Ishikawa (cell line): ENCODE measurements at regions not wholly inside any gene's neighbourhood (a gene's known extent, or its start where the extent isn't known, plus 50 kb on each side); places are given as distances from the start of the nearest gene placed in this dataset.

ENCODE experiments used
- CEBPB ChIP-seq: IDR thresholded peaks from 2 replicates; pipeline ENCODE4 v1.6.1; 2012
- CREB1 ChIP-seq: IDR thresholded peaks from 2 replicates; pipeline ENCODE4 v1.6.1; 2012; ENCODE audit warnings: low read depth
- EGR1 ChIP-seq: IDR thresholded peaks from 2 replicates; pipeline ENCODE4 v1.6.1; 2012
- EP300 ChIP-seq: IDR thresholded peaks from 2 replicates; pipeline ENCODE4 v1.6.1; 2012; ENCODE audit warnings: borderline replicate concordance
- FOXM1 ChIP-seq: IDR thresholded peaks from 2 replicates; pipeline ENCODE4 v1.6.1; 2012; ENCODE audit warnings: low read depth, borderline replicate concordance
- MAX ChIP-seq: IDR thresholded peaks from 2 replicates; pipeline ENCODE4 v1.6.1; 2012
- NFIC ChIP-seq: IDR thresholded peaks from 2 replicates; pipeline ENCODE4 v1.6.1; 2012
- RAD21 ChIP-seq: IDR thresholded peaks from 2 replicates; pipeline ENCODE4 v1.6.1; 2012; ENCODE audit warnings: low read depth
- REST ChIP-seq: IDR thresholded peaks from 2 replicates; pipeline ENCODE4 v1.6.1; 2012; ENCODE audit warnings: low read depth, mild to moderate bottlenecking
- TAF1 ChIP-seq: IDR thresholded peaks from 2 replicates; pipeline ENCODE4 v1.6.1; 2012; ENCODE audit warnings: low read depth, mild to moderate bottlenecking
- TCF12 ChIP-seq: IDR thresholded peaks from 2 replicates; pipeline ENCODE4 v1.6.1; 2012; ENCODE audit warnings: low read depth
- TEAD4 ChIP-seq: IDR thresholded peaks from 2 replicates; pipeline ENCODE4 v1.6.1; 2012
- USF1 ChIP-seq: IDR thresholded peaks from 2 replicates; pipeline ENCODE4 v1.6.1; 2012
- YY1 ChIP-seq: IDR thresholded peaks from 2 replicates; pipeline ENCODE4 v1.6.1; 2012; ENCODE audit warnings: low read depth
- ZBTB7A ChIP-seq: IDR thresholded peaks from 2 replicates; pipeline ENCODE4 v1.6.1; 2012; ENCODE audit warnings: low read depth

GRCh38 chr9:7432989-7433388 is 366.6 kb downstream of the DMAC1 start:
- TF ChIP-seq ZBTB7A = no peak
- no peak for TF ChIP-seq TAF1
- TF ChIP-seq EP300 = no peak
- no peak for TF ChIP-seq FOXM1
- TF ChIP-seq USF1 = no peak
- TF ChIP-seq YY1 = no peak
- TF ChIP-seq REST = no peak

GRCh38 chr9:7415836-7416235 is 383.7 kb downstream of the DMAC1 start:
- TF ChIP-seq TCF12 (no peak), USF1 (no peak), CREB1 (no peak), MAX (no peak), FOXM1 (no peak), NFIC (no peak), YY1 (no peak), TEAD4 (no peak), RAD21 (no peak), CEBPB (no peak), EGR1 (no peak), REST (no peak), ZBTB7A (no peak), EP300 (no peak), TAF1 (no peak)

- no peak for TF ChIP-seq EGR1
- TF ChIP-seq USF1 = no peak
- TF ChIP-seq YY1 = no peak
Measured at GRCh38 chr9:7408845-7409244, 390.7 kb downstream of the DMAC1 start.

- TF ChIP-seq TAF1 (no peak), EP300 (no peak), CREB1 (no peak), EGR1 (no peak), FOXM1 (no peak), REST (no peak), USF1 (no peak), CEBPB (no peak), NFIC (no peak), RAD21 (no peak)
Measured at GRCh38 chr9:7407246-7407645, 392.3 kb downstream of the DMAC1 start.

GRCh38 chr9:7405924-7406604 is 393.5 kb downstream of the DMAC1 start:
- no peak for TF ChIP-seq TAF1
- no peak for TF ChIP-seq MAX
- no peak for TF ChIP-seq EGR1
- no peak for TF ChIP-seq FOXM1
